D721Med (cell line): ENCODE measurements at regions not wholly inside any gene's neighbourhood (a gene's known extent, or its start where the extent isn't known, plus 50 kb on each side); places are given as distances from the start of the nearest gene placed in this dataset.

Experiments used
- DNase-seq: peaks from one replicate; pipeline ENCODE4 v3.0.0; 2011; ENCODE audit warnings: low spot score; ENCODE audit not compliant: insufficient read length
- FAIRE-seq: peaks from 2 replicates; lab custom pipeline; 2011; peaks lifted over from hg19 to GRCh38; lab: Jason Lieb, UNC
- CTCF ChIP-seq: IDR thresholded peaks from 2 replicates; pipeline ENCODE4 v1.5.1; 2012; ENCODE audit warnings: mild to moderate bottlenecking, control low read depth; ENCODE audit not compliant: insufficient read depth; ENCODE audit errors: missing control alignments

GRCh38 chr2:8531481-8531880 lies 150.4 kb upstream of the ID2 start:
- DNase-seq, result no peak
- no peak for TF ChIP-seq CTCF
- FAIRE-seq, result no peak

- no peak for DNase-seq
- no peak for FAIRE-seq
Measured at GRCh38 chr2:8532438-8532837, 149.4 kb upstream of the ID2 start.

GRCh38 chr2:8533923-8534322 lies 147.9 kb upstream of the ID2 start:
- FAIRE-seq (no peak), DNase-seq (no peak)
- no peak for TF ChIP-seq CTCF

More at GRCh38 chr2:8532438-8532837, 149.4 kb upstream of the ID2 start:
- no peak for TF ChIP-seq CTCF

- TF ChIP-seq CTCF, result no peak
- DNase-seq (no peak), FAIRE-seq (no peak)
Measured at GRCh38 chr2:8534386-8534728, 147.5 kb upstream of the ID2 start.

- TF ChIP-seq CTCF, result no peak
- no peak for FAIRE-seq
- no peak for DNase-seq
Measured at GRCh38 chr2:8534729-8535468, 147.0 kb upstream of the ID2 start.

GRCh38 chr2:8535469-8535795 lies 146.4 kb upstream of the ID2 start:
- no peak for FAIRE-seq
- TF ChIP-seq CTCF, result no peak
- no peak for DNase-seq

- DNase-seq, result no peak
- no peak for TF ChIP-seq CTCF
- FAIRE-seq, result no peak
Measured at GRCh38 chr2:8535821-8536685, 145.8 kb upstream of the ID2 start.
